ENCODE measurements at regions not wholly inside any gene's neighbourhood (a gene's known extent, or its start where the extent isn't known, plus 50 kb on each side); places are given as distances from the start of the nearest gene placed in this dataset.

- TF ChIP-seq AFF4 (CRISPR knock-in tag; IDR thresholded peaks at IDR 0.05; ENCODE audit: borderline replicate concordance) (no peak), ATF1 (CRISPR knock-in tag; IDR thresholded peaks at IDR 0.05) (no peak), KAT7 (CRISPR knock-in tag; IDR thresholded peaks at IDR 0.05; ENCODE audit: borderline replicate concordance) (no peak), ZNF263 (CRISPR knock-in tag; IDR thresholded peaks at IDR 0.05; ENCODE audit: low read depth) (no peak)
Measured at GRCh38 chr2:212915121-212915782, 236.2 kb downstream of the IKZF2 start (continued).

- DNase-seq (ENCODE audit: low spot score), result no peak
- Mint-ChIP-seq H3K9me3 (peaks cover 4% of the 10 kb centered on the region), H3K27ac (no peak overlapping the region), H3K4me1 (peaks cover 29% of the 10 kb centered on the region), H3K4me3 (no peak overlapping the region), H3K27me3 (ENCODE audit: low read depth) (peaks cover 27% of the 10 kb centered on the region), H3K36me3 (no peaks in the 10 kb centered on the region)
- TF ChIP-seq CBFB (CRISPR knock-in tag; IDR thresholded peaks at IDR 0.05; ENCODE audit: low read depth) (no peak), ZMAT4 (CRISPR knock-in tag; IDR thresholded peaks at IDR 0.05) (no peak), ZNF512 (CRISPR knock-in tag; IDR thresholded peaks at IDR 0.05; ENCODE audit: borderline replicate concordance) (no peak), ZNF671 (CRISPR knock-in tag; IDR thresholded peaks at IDR 0.05) (no peak), E2F4 (CRISPR knock-in tag; IDR thresholded peaks at IDR 0.05; ENCODE audit: borderline replicate concordance, low read depth) (no peak), ZNF396 (CRISPR knock-in tag; IDR thresholded peaks at IDR 0.05; ENCODE audit: borderline replicate concordance) (no peak), OVOL2 (CRISPR knock-in tag; IDR thresholded peaks at IDR 0.05; ENCODE audit: borderline replicate concordance) (no peak), IRF2 (CRISPR knock-in tag; IDR thresholded peaks at IDR 0.05; ENCODE audit: borderline replicate concordance, low read depth) (no peak)
- CTCF ChIA-PET, result no interaction called here
- ATAC-seq, result no peak
- POLR2A ChIA-PET, result no interaction called here
Measured at GRCh38 chr2:212914392-212914791, 237.0 kb downstream of the IKZF2 start.

GRCh38 chr2:212913640-212914306, 237.6 kb downstream of the IKZF2 start:
- Mint-ChIP-seq H3K4me3 (no peak overlapping the region), H3K27ac (no peak overlapping the region), H3K27me3 (ENCODE audit: low read depth) (peaks cover 27% of the 10 kb centered on the region), H3K9me3 (peaks cover 5% of the 10 kb centered on the region), H3K36me3 (no peaks in the 10 kb centered on the region), H3K4me1 (peaks cover 22% of the 10 kb centered on the region)
- CTCF ChIA-PET, result no interaction called here
- POLR2A ChIA-PET, result no interaction called here
- DNase-seq (ENCODE audit: low spot score) (no peak), ATAC-seq (no peak)
- no peak for TF ChIP-seq HMGXB4 (CRISPR knock-in tag; IDR thresholded peaks at IDR 0.05)
- no peak for TF ChIP-seq ARID4B (CRISPR knock-in tag; IDR thresholded peaks at IDR 0.05; ENCODE audit: borderline replicate concordance)
- TF ChIP-seq IRF1 (CRISPR knock-in tag; IDR thresholded peaks at IDR 0.05), result no peak
- no peak for TF ChIP-seq ETV6 (CRISPR knock-in tag; IDR thresholded peaks at IDR 0.05)
